ENCODE measurements at regions not wholly inside any gene's neighbourhood (a gene's known extent, or its start where the extent isn't known, plus 50 kb on each side); places are given as distances from the start of the nearest gene placed in this dataset.

DNA sequence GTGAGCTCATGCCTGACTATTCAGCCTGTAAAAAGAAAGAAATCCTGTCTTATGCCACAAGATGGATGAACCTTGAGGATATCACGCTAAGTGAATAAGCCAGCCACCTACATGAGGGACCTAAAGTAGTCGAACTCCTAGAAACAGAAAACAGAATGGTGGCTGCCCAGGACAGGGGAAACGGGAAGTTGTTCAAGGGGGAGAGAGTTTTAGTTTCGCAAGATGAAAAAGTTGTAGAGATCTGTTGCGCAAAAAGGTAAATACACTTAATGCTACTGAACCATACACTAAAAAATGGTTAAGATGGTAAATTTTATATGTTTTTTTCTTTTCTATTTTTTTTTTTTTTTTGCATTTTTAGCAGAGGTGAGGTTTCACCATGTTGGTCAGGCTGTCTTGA lies 74.1 kb upstream of the RALY start:
- 80% methylated on average over 1 of the region's 5 CpGs for WGBS (ENCODE audit: insufficient coverage)
- CTCF ChIA-PET, result interaction anchor here (1.1 to 10.2 kb wide), 2 partner anchors 12 to 148 kb away, joined by 3 to 139 read pairs; no protein-coding TSS in a partner anchor
- Histone ChIP-seq H3K4me1 (ENCODE audit: control insufficient read depth in 2 of 2, insufficient read depth in 2 of 2, low read length in 2 of 2) (peaks cover 2 to 15% of the 10 kb centered on the region in 2 donors), H2AFZ (ENCODE audit: insufficient read depth, low read depth, low read length, poor library complexity, severe bottlenecking) (no peak overlapping the region), H3K79me2 (ENCODE audit: control insufficient read depth, insufficient read depth, low read length) (no peaks in the 10 kb centered on the region), H4K20me1 (ENCODE audit: control insufficient read depth, insufficient read depth, low read length, poor library complexity, severe bottlenecking) (no peaks in the 10 kb centered on the region), H3K9me3 (ENCODE audit: control extremely low read depth in 1 of 3, control insufficient read depth in 2 of 3, insufficient read depth in 1 of 3, low read length in 2 of 3) (no peaks in the 10 kb centered on the region), H3K4me2 (replicated peaks; ENCODE audit: low read depth, low read length, poor library complexity, severe bottlenecking) (no peak overlapping the region), H3K9ac (ENCODE audit: low read length) (no peak overlapping the region), H3K36me3 (replicated peaks in 1 of 2; ENCODE audit: control extremely low read depth in 1 of 2, control insufficient read depth in 1 of 2, extremely low read depth in 1 of 2, insufficient read depth in 2 of 2, low read length in 1 of 2) (no peaks in the 10 kb centered on the region), H3K27ac (ENCODE audit: low read length in 2 of 2) (no peak overlapping the region), H3K27me3 (replicated peaks in 1 of 4; ENCODE audit: control extremely low read depth in 1 of 4, control insufficient read depth in 3 of 4, insufficient read depth in 4 of 4, low read length in 3 of 4) (peaks cover 0 to 3% (median 0%) of the 10 kb centered on the region in 4 experiments), H3K4me3 (ENCODE audit: control extremely low read depth in 1 of 5, extremely low read depth in 1 of 5, insufficient read depth in 1 of 5, low read depth in 2 of 5, low read length in 4 of 5) (no peak overlapping the region)
- Mint-ChIP-seq H3K9me3 (ENCODE audit: insufficient read depth) (no peaks in the 10 kb centered on the region), H3K27ac (no peak overlapping the region), H3K4me3 (no peak overlapping the region), H3K4me1 (peaks cover 13% of the 10 kb centered on the region), H3K27me3 (peaks cover 5% of the 10 kb centered on the region)
- DNase-seq (peak; percentile 37), ATAC-seq (ENCODE audit: low read depth) (no peak)
- intact Hi-C loops (cut with micrococcal nuclease), result no loop called here
- TF ChIP-seq, protein P1, sequence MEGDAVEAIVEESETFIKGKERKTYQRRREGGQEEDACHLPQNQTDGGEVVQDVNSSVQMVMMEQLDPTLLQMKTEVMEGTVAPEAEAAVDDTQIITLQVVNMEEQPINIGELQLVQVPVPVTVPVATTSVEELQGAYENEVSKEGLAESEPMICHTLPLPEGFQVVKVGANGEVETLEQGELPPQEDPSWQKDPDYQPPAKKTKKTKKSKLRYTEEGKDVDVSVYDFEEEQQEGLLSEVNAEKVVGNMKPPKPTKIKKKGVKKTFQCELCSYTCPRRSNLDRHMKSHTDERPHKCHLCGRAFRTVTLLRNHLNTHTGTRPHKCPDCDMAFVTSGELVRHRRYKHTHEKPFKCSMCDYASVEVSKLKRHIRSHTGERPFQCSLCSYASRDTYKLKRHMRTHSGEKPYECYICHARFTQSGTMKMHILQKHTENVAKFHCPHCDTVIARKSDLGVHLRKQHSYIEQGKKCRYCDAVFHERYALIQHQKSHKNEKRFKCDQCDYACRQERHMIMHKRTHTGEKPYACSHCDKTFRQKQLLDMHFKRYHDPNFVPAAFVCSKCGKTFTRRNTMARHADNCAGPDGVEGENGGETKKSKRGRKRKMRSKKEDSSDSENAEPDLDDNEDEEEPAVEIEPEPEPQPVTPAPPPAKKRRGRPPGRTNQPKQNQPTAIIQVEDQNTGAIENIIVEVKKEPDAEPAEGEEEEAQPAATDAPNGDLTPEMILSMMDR (IDR thresholded peaks at IDR 0.05), result no peak
- no peak for TF ChIP-seq EZH2 (IDR thresholded peaks at IDR 0.05; ENCODE audit: borderline replicate concordance, insufficient read depth, low read depth, low read length, poor library complexity, severe bottlenecking)
- POLR2A ChIA-PET, result interaction anchor here (0.6 kb wide), 1 partner anchor 166 kb away, joined by 5 read pairs; no protein-coding TSS in a partner anchor

DNA sequence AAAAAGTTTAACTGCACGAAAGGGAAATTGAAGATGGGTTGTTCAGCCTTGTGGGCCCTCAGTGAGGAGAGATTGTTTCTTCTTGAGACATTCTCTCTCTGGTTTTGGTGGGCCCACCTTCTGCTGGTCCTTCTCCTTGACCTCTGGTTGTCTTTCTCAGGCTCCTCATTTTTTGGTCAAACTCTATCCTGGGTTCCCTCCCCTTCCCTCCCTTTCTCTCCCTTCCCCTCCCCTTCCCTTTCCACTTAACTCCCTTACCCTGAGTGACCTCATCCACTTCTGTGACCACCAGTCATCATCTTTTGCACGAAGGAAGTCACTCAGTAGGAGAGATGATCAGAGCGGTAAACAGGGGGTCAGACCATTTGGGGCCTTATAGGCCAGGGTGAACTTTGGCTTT lies 71.5 kb upstream of the RALY start:
- ChIA-PET POLR2A (no interaction called here), CTCF (no interaction called here)
- Mint-ChIP-seq H3K27me3 (peaks cover 5% of the 10 kb centered on the region), H3K4me3 (no peak overlapping the region), H3K9me3 (ENCODE audit: insufficient read depth) (no peaks in the 10 kb centered on the region), H3K27ac (no peak overlapping the region), H3K4me1 (peaks cover 13% of the 10 kb centered on the region)
- peaks cover 0 to 3% (median 0%) of the 10 kb centered on the region in 4 experiments for H3K27me3 ChIP-seq (replicated peaks in 1 of 4; ENCODE audit: control extremely low read depth in 1 of 4, control insufficient read depth in 3 of 4, insufficient read depth in 4 of 4, low read length in 3 of 4)
- H4K20me1 ChIP-seq (ENCODE audit: control insufficient read depth, insufficient read depth, low read length, poor library complexity, severe bottlenecking), result no peaks in the 10 kb centered on the region
- H3K9me3 ChIP-seq (ENCODE audit: control extremely low read depth in 1 of 3, control insufficient read depth in 2 of 3, insufficient read depth in 1 of 3, low read length in 2 of 3), result no peaks in the 10 kb centered on the region
- H3K4me1 ChIP-seq (ENCODE audit: control insufficient read depth in 2 of 2, insufficient read depth in 2 of 2, low read length in 2 of 2), result peaks cover 2 to 15% of the 10 kb centered on the region in 2 donors
- ATAC-seq (ENCODE audit: low read depth) (no peak), DNase-seq (no peak)
- WGBS (ENCODE audit: insufficient coverage), result 100% methylated on average over 1 of the region's 3 CpGs
- no peak overlapping the region for H3K4me3 ChIP-seq (ENCODE audit: control extremely low read depth in 1 of 5, extremely low read depth in 1 of 5, insufficient read depth in 1 of 5, low read depth in 2 of 5, low read length in 4 of 5)
- no peak overlapping the region for H3K27ac ChIP-seq (ENCODE audit: low read length in 2 of 2)
- H3K79me2 ChIP-seq (ENCODE audit: control insufficient read depth, insufficient read depth, low read length), result no peaks in the 10 kb centered on the region
- intact Hi-C loops (cut with micrococcal nuclease), result no loop called here
- H3K4me2 ChIP-seq (replicated peaks; ENCODE audit: low read depth, low read length, poor library complexity, severe bottlenecking), result no peak overlapping the region
- TF ChIP-seq, protein P1 (IDR thresholded peaks at IDR 0.05), result no peak
- no peak for TF ChIP-seq EZH2 (IDR thresholded peaks at IDR 0.05; ENCODE audit: borderline replicate concordance, insufficient read depth, low read depth, low read length, poor library complexity, severe bottlenecking)
- no peak overlapping the region for H2AFZ ChIP-seq (ENCODE audit: insufficient read depth, low read depth, low read length, poor library complexity, severe bottlenecking)
- no peak overlapping the region for H3K9ac ChIP-seq (ENCODE audit: low read length)
- H3K36me3 ChIP-seq (replicated peaks in 1 of 2; ENCODE audit: control extremely low read depth in 1 of 2, control insufficient read depth in 1 of 2, extremely low read depth in 1 of 2, insufficient read depth in 2 of 2, low read length in 1 of 2), result no peaks in the 10 kb centered on the region

Data from B cell (primary cell).